Astrocyte (in vitro differentiated cells and primary cell): ENCODE measurements at regions not wholly inside any gene's neighbourhood (a gene's known extent, or its start where the extent isn't known, plus 50 kb on each side); places are given as distances from the start of the nearest gene placed in this dataset.
"Not testable (repeated sequence)": the region's sequence is repeated elsewhere in the genome, so short reads cannot be mapped to it uniquely, and the experiment has no call there.

Source experiments
- CTCF ChIP-seq: IDR thresholded peaks from 2 replicates; pipeline ENCODE4 v1.5.1; 2011; ENCODE audit warnings: low read depth, mild to moderate bottlenecking, inconsistent platforms, low read length, moderate library complexity; ENCODE audit not compliant: insufficient read depth
- EZH2 ChIP-seq: IDR thresholded peaks from 2 replicates; pipeline ENCODE4 v1.6.1; 2012; ENCODE audit warnings: mild to moderate bottlenecking, low read length, inconsistent platforms; ENCODE audit not compliant: insufficient read depth

- TF ChIP-seq CTCF, EZH2: not testable (repeated sequence)
Measured at GRCh38 chr9:119870251-119870650, 501.0 kb upstream of the BRINP1 start.
